ENCODE measurements at regions not wholly inside any gene's neighbourhood (a gene's known extent, or its start where the extent isn't known, plus 50 kb on each side); places are given as distances from the start of the nearest gene placed in this dataset.

DNA sequence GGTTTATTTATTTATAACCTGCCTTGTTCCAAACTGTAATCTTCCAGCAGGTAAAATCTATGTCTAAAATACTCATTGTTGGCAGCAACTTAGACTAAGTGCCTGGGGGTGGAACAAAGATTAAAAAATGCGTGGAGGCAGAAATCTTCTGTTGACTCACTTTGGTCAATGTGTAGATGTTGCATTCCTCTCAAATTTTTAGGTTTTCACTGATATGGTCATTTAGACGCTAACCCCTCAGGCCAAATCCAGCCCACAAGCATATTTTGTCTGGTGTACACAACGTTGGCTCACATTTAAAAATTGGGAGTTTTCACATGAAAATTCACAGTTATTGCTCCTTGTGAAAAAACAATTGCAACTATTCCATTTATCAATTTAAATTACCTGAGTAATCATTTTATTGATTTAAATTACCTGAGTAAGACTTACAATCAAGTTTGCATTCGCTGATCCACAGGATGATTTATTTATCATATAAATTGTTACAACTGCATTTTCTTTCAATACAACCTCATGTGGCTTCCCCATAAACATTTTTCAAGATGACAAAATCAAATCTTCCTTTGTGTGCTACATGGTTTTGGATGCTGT lies 564.2 kb downstream of the TSN start:
- no peak overlapping the region for H3K4me3 ChIP-seq
- TF ChIP-seq, protein P1, sequence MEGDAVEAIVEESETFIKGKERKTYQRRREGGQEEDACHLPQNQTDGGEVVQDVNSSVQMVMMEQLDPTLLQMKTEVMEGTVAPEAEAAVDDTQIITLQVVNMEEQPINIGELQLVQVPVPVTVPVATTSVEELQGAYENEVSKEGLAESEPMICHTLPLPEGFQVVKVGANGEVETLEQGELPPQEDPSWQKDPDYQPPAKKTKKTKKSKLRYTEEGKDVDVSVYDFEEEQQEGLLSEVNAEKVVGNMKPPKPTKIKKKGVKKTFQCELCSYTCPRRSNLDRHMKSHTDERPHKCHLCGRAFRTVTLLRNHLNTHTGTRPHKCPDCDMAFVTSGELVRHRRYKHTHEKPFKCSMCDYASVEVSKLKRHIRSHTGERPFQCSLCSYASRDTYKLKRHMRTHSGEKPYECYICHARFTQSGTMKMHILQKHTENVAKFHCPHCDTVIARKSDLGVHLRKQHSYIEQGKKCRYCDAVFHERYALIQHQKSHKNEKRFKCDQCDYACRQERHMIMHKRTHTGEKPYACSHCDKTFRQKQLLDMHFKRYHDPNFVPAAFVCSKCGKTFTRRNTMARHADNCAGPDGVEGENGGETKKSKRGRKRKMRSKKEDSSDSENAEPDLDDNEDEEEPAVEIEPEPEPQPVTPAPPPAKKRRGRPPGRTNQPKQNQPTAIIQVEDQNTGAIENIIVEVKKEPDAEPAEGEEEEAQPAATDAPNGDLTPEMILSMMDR (IDR thresholded peaks at IDR 0.05), result no peak
- no peak for TF ChIP-seq POLR2A (IDR thresholded peaks at IDR 0.05)
- no peaks in the 10 kb centered on the region for H3K9me3 ChIP-seq
- intact Hi-C loops (cut with DNase I), result no loop called here
- no peak overlapping the region for H3K27ac ChIP-seq
- H3K36me3 ChIP-seq, result no peaks in the 10 kb centered on the region
- DNase-seq, result no peak
- H3K4me1 ChIP-seq, result no peaks in the 10 kb centered on the region
- no peaks in the 10 kb centered on the region for H3K27me3 ChIP-seq
- WGBS, 2 donors, result 65 to 73% methylated on average over 4 of the region's 4 CpGs

DNA sequence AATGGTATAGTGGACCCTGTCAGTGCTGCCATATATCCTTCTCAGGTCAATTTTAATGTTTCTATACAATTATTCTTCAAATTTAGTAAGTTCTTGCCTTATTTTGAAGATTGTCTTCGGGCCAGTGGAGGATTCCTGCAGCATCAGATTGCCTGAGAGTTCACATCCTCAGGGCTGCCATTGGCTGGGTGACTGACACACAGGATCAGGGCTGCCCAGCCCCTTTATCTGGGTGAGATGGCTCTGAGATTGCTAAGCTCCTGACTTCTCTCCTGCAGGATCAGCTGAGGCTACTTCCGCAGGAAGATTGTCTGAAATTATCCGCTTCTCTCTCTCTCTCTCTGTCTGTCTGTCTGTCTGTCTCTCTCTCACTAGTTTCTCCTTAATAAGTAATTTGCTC lies 567.4 kb downstream of the TSN start:
- DNase-seq, result no peak
- no peaks in the 10 kb centered on the region for H3K36me3 ChIP-seq
- WGBS, 2 donors, result 76 to 88% methylated on average over 2 to 3 of the region's 3 CpGs
- no peaks in the 10 kb centered on the region for H3K4me1 ChIP-seq
- no peaks in the 10 kb centered on the region for H3K9me3 ChIP-seq
- no peak overlapping the region for H3K27ac ChIP-seq
- intact Hi-C loops (cut with DNase I), result no loop called here
- no peak overlapping the region for H3K4me3 ChIP-seq
- no peak for TF ChIP-seq POLR2A (IDR thresholded peaks at IDR 0.05)
- TF ChIP-seq, protein P1 (IDR thresholded peaks at IDR 0.05), result no peak
- H3K27me3 ChIP-seq, result no peaks in the 10 kb centered on the region

GRCh38 chr2:122323927-122324326 lies 568.5 kb downstream of the TSN start:
- intact Hi-C loops (cut with DNase I), result no loop called here

GRCh38 chr2:122326471-122326870 lies 571.0 kb downstream of the TSN start:
- 48 to 67% methylated on average over 3 of the region's 3 CpGs for WGBS, 2 donors
- Histone ChIP-seq H3K27ac (no peak overlapping the region), H3K9me3 (no peaks in the 10 kb centered on the region), H3K36me3 (no peaks in the 10 kb centered on the region), H3K4me3 (no peak overlapping the region), H3K27me3 (no peaks in the 10 kb centered on the region), H3K4me1 (no peaks in the 10 kb centered on the region)
- no peak for TF ChIP-seq POLR2A (IDR thresholded peaks at IDR 0.05)
- TF ChIP-seq, protein P1 (IDR thresholded peaks at IDR 0.05), result no peak
- no peak for DNase-seq
- intact Hi-C loops (cut with DNase I), result no loop called here

More at GRCh38 chr2:122323927-122324326, 568.5 kb downstream of the TSN start:
- no peak for DNase-seq
- no peaks in the 10 kb centered on the region for H3K27me3 ChIP-seq
- H3K36me3 ChIP-seq, result no peaks in the 10 kb centered on the region
- H3K4me3 ChIP-seq, result no peak overlapping the region
- WGBS, 2 donors, result 70 to 72% methylated on average over 6 of the region's 6 CpGs
- no peak overlapping the region for H3K27ac ChIP-seq
- no peaks in the 10 kb centered on the region for H3K4me1 ChIP-seq
- TF ChIP-seq, protein P1 (IDR thresholded peaks at IDR 0.05), result no peak
- no peak for TF ChIP-seq POLR2A (IDR thresholded peaks at IDR 0.05)
- H3K9me3 ChIP-seq, result no peaks in the 10 kb centered on the region

- DNase-seq, result no peak
- TF ChIP-seq, protein P1 (IDR thresholded peaks at IDR 0.05), result no peak
- TF ChIP-seq POLR2A (IDR thresholded peaks at IDR 0.05), result no peak
- H3K4me1 ChIP-seq, result no peaks in the 10 kb centered on the region
- WGBS, 2 donors, result 48 to 51% methylated on average over 4 of the region's 4 CpGs
- intact Hi-C loops (cut with DNase I), result no loop called here
- H3K4me3 ChIP-seq, result no peak overlapping the region
- H3K27ac ChIP-seq, result no peak overlapping the region
- H3K36me3 ChIP-seq, result no peaks in the 10 kb centered on the region
- no peaks in the 10 kb centered on the region for H3K9me3 ChIP-seq
- no peaks in the 10 kb centered on the region for H3K27me3 ChIP-seq
Measured at GRCh38 chr2:122328816-122329215, 573.4 kb downstream of the TSN start.

All from esophagus squamous epithelium (tissue), 5 donors.